Subcutaneous abdominal adipose tissue (tissue), 5 donors: ENCODE measurements at regions not wholly inside any gene's neighbourhood (a gene's known extent, or its start where the extent isn't known, plus 50 kb on each side); places are given as distances from the start of the nearest gene placed in this dataset.
"Not testable (repeated sequence)": the region's sequence is repeated elsewhere in the genome, so short reads cannot be mapped to it uniquely, and the experiment has no call there.

Experiments used
- H3K27ac ChIP-seq: one replicate; pipeline ENCODE4 v1.7.0; 2013; ENCODE audit warnings: low read depth, mild to moderate bottlenecking, inconsistent platforms, low read length, moderate library complexity
- H3K27me3 ChIP-seq, 5 donors: one replicate each; pipeline ENCODE4 v1.7.0; 2013; ENCODE audit warnings: low read length in 5 of 5, inconsistent platforms in 1 of 5; ENCODE audit not compliant: control insufficient read depth in 5 of 5, insufficient read depth in 4 of 5
- H3K36me3 ChIP-seq, 5 donors: one replicate each; pipeline ENCODE4 v1.7.0; 2013; ENCODE audit warnings: low read length in 5 of 5; ENCODE audit not compliant: control insufficient read depth in 5 of 5, insufficient read depth in 5 of 5
- H3K4me1 ChIP-seq, 5 donors: one replicate each; pipeline ENCODE4 v1.7.0; 2013; ENCODE audit warnings: low read length in 5 of 5, mild to moderate bottlenecking in 3 of 5, moderate library complexity in 1 of 5; ENCODE audit not compliant: control insufficient read depth in 5 of 5, insufficient read depth in 5 of 5
- H3K4me3 ChIP-seq, 5 donors: one replicate each; pipeline ENCODE4 v1.7.0; 2013; ENCODE audit warnings: low read length in 5 of 5, low read depth in 1 of 5
- H3K9ac ChIP-seq, 5 donors: one replicate each; pipeline ENCODE4 v1.7.0; 2013; ENCODE audit warnings: low read length in 5 of 5, mild to moderate bottlenecking in 4 of 5, moderate library complexity in 3 of 5
- H3K9me3 ChIP-seq, 5 donors: one replicate each; pipeline ENCODE4 v1.7.0; 2013; ENCODE audit warnings: low read length in 5 of 5; ENCODE audit not compliant: control insufficient read depth in 5 of 5
- donor health status: healthy.
- donor health status: healthy.
- donor health status: healthy.
- donor health status: healthy.
- donor health status: healthy.

DNA sequence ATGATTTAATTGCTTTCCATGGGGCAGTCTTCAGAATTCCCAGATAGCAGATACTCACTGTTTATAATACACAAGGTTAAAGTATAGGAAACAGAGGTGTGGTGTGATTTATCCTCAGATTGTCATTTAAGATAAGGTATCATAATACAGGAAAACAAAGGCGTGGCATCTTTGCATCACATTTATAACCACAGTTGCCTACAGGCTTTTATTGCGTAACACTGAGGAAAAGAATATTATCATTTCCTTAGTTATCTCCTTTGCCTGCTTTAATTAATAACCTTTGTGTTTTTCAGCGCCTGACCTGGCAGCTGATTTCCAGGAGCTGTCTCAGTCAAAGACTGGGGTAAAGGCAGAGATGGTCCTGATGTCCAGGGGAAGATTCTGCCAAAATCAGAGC, 68.8 kb downstream of the SSX7 start:
- Histone ChIP-seq H3K9ac (no peak overlapping the region), H3K27ac (no peak overlapping the region), H3K9me3 (no peaks in the 10 kb centered on the region), H3K36me3 (no peaks in the 10 kb centered on the region), H3K27me3 (peaks cover 6 to 17% (median 15%) of the 10 kb centered on the region in 5 donors), H3K4me3 (no peak overlapping the region), H3K4me1 (no peaks in the 10 kb centered on the region)

DNA sequence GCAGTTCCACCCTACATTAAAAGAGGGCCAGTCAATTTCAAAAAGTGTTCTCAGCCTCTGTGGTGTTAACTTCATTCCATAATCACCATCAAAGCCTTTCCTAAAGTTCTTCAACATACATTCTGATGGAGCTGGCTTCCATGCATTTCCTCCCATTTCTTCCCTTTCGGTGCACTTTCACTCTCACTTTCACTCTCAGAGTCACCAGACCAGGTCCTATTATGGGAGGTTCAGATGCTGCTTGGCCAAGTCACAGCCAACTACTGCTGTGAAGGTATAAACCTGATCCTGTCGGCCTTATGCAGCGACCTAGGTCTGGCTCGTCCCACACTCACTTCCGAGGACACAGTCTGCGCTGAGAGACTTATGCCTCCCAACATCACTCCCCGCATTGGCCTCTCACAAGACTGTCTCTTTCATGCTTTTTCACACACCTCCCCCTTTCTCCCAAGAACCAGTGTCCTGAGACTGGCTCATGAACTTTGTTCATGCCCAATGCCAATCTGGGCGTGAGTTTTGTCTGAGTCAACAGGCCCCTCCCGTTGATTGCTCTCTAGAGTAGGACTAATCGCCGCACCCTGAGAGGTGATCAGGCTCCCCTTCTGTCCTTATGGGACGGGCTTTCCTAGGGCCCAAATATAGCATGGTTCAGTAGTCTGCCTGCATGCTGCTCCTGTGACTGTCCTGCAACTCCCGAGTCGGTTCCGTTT, 60.8 kb upstream of the XAGE1B start:
- H3K27me3 ChIP-seq = peaks cover 0 to 29% (median 14%) of the 10 kb centered on the region in 5 donors
- no peaks in the 10 kb centered on the region for H3K36me3 ChIP-seq
- no peak overlapping the region for H3K9ac ChIP-seq
- peaks cover 0 to 3% (median 0%) of the 10 kb centered on the region in 5 donors for H3K4me1 ChIP-seq
- no peak overlapping the region for H3K4me3 ChIP-seq
- H3K9me3 ChIP-seq = no peaks in the 10 kb centered on the region
- H3K27ac ChIP-seq = no peak overlapping the region

DNA sequence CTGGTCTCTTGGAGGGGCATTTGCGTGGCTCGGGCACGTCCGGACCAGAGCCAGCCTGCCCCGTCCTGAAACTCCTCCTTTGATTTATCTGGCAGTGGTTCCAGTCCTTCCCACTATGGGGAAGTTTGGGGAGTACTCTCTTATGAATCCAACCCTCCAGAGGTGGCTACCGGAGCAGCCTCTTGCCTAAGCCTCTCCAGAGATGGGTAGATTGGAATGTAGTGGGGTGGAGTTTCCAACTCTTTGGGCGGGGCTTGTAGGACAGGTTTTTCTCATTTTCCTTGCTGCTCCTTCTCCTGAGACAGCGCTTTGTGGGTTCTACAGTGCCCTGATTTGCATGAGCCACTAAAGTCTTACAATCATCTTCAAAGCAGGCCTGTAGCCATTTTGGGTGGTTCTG, 60.1 kb upstream of the XAGE1B start:
- Histone ChIP-seq H3K4me1 (peaks cover 0 to 3% (median 0%) of the 10 kb centered on the region in 5 donors), H3K27ac (no peak overlapping the region), H3K4me3 (no peak overlapping the region), H3K9me3 (no peaks in the 10 kb centered on the region), H3K27me3 (peaks cover 0 to 31% (median 10%) of the 10 kb centered on the region in 5 donors), H3K9ac (no peak overlapping the region), H3K36me3 (no peaks in the 10 kb centered on the region)

DNA sequence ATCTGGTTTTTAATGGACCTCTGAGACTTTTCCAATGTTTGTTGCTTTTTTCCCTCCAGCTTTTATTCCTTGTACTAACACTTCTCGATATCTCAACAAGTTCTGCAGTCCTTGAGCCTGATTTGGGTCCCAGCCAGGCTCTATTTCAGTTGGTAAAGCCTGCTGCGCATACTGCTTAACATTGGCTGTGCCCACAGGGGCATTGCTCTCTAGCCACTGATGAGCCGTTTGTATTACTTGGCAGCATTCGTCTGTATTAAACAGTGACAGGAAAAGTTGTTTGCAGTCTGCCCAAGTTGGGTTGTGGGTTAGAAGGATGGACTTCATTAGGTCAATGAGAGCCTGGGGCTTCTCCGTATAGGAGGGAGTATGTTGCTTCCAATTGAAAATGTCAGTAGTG, 59.6 kb upstream of the XAGE1B start:
- H3K9ac ChIP-seq = no peak overlapping the region
- H3K27ac ChIP-seq = no peak overlapping the region
- H3K36me3 ChIP-seq = no peaks in the 10 kb centered on the region
- H3K9me3 ChIP-seq = no peaks in the 10 kb centered on the region
- peaks cover 0 to 3% (median 0%) of the 10 kb centered on the region in 5 donors for H3K4me1 ChIP-seq
- H3K4me3 ChIP-seq = no peak overlapping the region
- peaks cover 0 to 31% (median 10%) of the 10 kb centered on the region in 5 donors for H3K27me3 ChIP-seq

DNA sequence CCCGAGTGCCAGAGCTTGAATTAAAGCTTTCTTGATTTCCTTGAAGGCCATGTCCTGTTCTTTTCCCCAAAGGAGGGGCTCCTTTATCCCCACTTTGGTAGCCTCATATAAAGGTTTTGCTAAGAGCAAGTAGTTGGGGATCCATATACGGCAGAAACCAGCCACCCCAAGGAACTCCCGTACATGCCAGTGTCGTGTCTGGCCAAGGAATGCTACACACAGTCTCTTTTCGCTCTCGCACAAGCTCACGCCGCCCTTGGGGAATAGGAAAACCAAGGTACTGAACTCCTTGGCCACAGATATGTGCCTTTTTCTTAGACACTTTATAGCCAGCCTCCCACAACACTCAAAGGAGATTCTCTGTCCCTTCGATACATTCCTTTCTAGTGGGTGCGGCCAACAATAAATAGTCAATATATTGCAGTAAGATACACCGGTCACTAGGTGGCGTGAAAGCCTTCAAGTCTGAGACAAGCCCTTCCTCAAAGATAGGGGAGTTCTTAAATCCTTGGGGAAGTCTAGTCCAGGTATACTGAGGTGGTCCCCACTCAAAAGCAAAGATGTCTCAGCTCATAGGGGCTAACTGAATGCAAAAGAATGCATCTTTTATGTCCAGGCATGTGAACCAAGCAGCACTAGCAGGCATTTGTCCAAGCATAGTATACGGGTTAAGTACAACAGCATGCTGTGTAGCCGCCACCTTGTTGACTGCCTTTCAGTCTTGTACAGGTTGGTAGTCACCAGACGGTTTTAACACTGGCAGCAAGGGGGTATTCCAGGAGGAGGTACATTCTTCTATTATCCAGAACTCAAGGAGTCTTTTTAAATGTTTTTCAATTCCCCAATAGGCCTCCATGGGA, 57.8 kb upstream of the XAGE1B start:
- Histone ChIP-seq H3K27me3 (peaks cover 0 to 33% (median 16%) of the 10 kb centered on the region in 5 donors), H3K4me3 (peak overlapping the region in 3 of 5 donors; percentile 20 to 43 (median 21)), H3K9me3 (no peaks in the 10 kb centered on the region), H3K27ac (no peak overlapping the region), H3K9ac (no peak overlapping the region), H3K36me3 (no peaks in the 10 kb centered on the region), H3K4me1 (peaks cover 0 to 3% (median 0%) of the 10 kb centered on the region in 5 donors)

- not testable (repeated sequence) for H3K36me3 ChIP-seq, H3K9ac ChIP-seq, H3K9me3 ChIP-seq, H3K4me1 ChIP-seq, H3K4me3 ChIP-seq, H3K27ac ChIP-seq
- H3K27me3 ChIP-seq = peaks cover 5 to 22% (median 18%) of the 10 kb centered on the region in 5 donors
Observed at GRCh38 chrX:52568146-52568545, 51.3 kb upstream of the XAGE1B start.
